Activated CD8-positive, alpha-beta memory T cell treated with anti-CD3 and anti-CD28 coated beads for 48 hours (primary cell): ENCODE measurements at regions not wholly inside any gene's neighbourhood (a gene's known extent, or its start where the extent isn't known, plus 50 kb on each side); places are given as distances from the start of the nearest gene placed in this dataset.
"Not testable (repeated sequence)": the region's sequence is repeated elsewhere in the genome, so short reads cannot be mapped to it uniquely, and the experiment has no call there.

ENCODE experiments used
- DNase-seq, 3 experiments: peaks; one replicate each; pipeline ENCODE4 v3.0.0-alpha.2; 2020; ENCODE audit warnings: low read depth in 2 of 3, low spot score in 2 of 3

DNA sequence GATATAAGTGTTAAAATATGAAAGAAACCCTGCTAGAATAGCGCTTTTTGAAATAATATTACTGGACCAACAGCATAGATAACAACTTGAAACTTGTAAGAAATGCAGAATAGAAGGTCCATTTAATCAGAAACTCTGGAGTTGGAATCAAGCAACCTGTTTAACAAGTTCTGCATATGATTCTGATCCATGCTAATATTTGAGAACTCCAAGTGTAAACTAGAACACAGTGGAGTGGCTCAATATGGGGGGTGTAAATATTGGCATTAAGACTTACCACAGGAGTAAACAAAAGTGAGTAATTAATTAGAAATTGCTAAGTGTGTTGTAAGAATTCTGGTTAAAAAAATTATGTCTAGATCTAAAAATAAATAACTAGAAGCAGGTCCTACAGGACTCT is 151.2 kb downstream of the SLITRK1 start:
- DNase-seq: no peak

DNA sequence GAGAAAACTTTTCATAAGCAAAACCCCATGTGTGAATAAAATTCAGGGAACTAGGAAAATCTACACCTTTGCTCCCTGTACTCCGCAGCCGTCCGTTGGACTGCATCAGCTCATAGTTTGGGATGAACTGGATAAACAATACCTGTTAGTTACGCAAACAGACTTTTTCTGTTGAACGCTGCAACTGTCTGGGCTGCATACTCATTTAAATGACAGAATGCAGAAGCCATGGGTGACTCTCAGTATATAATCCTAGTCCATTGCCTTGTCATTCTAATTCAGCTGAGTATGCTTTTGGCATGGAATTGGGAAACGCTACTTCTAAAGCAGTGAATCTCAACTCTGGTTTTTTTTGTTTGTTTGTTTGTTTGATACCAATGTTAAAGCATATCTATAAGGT is 151.6 kb downstream of the SLITRK1 start:
- DNase-seq: no peak

- no peak for DNase-seq
Observed at GRCh38 chr13:83722443-83722842, 159.8 kb downstream of the SLITRK1 start.

GRCh38 chr13:83716121-83716520 is 166.2 kb downstream of the SLITRK1 start:
- DNase-seq: no peak

GRCh38 chr13:83714236-83714635 is 168.0 kb downstream of the SLITRK1 start:
- no peak for DNase-seq

DNA sequence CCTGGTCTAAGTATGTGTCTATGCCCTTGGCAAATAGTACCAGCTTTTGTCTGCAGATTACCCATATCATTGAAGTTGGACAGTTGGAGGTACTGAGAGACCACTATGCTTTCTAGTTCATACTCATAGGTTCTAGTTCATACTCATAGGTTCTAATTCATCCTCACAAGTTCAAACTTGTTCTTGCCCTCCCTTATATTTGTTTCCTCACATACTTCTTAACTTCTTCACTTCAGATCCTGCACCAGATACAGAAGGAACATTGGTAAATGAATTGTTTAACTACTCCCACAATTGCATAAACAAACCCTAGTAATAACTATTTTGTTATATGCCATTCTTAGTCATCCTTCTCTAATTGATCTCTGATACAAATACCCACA is 172.2 kb downstream of the SLITRK1 start:
- DNase-seq: no peak

DNA sequence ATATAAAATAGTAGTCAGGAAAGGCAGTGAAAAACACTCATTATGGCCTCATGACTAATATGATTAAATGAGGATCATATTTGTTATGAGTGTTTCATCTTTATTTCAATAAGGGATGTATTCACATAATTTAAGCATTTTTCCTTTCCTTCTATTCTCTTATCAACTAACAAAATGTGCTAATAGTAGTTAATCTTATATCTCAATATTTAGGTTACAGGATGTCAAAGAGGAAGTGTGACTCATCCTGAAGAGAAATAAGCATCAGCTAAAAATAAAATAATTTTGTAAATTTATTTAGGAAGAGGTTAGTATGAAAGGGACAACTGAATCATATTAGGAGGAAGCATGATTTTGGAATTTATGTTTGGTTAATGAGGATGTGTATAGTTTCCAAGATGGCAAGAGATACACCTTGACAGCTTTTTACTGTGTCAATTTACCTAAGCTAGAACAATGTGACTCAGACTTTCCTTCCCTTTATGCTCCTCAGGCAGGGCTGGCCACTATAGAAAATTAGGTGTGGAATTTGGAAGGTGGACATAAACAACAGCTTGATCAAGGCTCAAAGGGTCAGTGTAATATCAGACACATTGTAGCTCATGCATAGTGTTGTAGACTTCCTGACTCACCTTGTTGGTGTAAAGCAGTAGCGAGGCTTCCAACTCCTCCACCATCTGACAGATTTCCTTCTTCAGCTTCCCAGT is 172.7 kb downstream of the SLITRK1 start:
- DNase-seq: no peak

DNA sequence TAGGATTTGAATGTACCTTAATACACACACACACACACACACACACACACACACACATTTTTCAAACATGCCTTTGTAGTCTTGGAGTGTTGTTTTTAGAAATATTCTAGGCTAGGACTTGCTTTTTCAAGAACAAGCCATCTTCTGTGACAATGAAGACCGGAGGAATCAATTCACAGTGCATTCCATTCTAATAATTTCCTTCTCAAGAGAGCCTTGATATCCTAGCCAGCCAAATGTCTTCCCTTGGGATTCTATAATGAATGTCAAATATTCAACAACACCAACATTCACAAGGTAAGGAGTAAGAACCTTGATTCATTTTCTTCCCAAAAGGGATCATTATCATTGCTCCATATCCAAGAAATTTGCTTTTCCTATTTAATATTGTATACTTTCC is 180.3 kb downstream of the SLITRK1 start:
- no peak for DNase-seq

DNA sequence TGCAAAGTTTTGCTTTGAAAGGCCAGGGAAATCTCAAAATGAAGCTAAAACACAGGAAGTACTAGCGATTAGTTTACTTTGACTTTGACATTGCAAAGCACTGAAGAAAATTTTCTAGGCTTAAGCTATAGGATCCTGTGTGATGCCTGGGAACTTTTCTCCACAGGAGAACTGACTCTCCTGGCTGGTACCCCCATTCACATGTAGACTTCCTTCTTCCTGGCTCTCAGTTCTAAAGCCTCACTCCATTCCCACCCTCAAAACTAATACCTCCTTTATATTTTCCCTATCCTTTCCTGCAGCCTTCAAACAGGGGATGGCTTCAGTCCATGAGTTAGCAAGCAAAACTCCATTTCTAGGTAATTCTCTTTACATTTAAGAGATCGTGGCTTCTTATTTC is 189.5 kb downstream of the SLITRK1 start:
- DNase-seq: no peak

DNA sequence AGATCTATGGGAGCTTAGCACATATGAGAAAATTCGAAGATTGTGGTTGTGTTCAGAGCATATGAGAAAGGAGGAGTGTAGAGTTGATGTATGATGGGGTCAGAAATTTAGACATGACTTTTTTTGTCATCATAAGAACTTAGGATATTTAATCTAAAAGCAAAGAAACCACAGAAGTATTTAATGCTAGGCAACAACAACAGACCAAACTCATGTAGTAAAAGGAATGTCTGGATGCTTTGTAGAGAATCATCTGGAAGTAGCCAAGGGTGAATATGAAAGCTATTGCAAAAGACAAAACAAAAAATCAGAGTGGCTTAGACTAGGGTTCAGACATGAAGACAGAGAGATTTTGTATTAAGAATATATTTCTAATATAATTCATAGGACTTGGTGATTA is 190.3 kb downstream of the SLITRK1 start:
- no peak for DNase-seq

GRCh38 chr13:83681547-83681946 is 200.7 kb downstream of the SLITRK1 start:
- no peak for DNase-seq

GRCh38 chr13:83677985-83678384 is 204.3 kb downstream of the SLITRK1 start:
- DNase-seq: no peak

DNA sequence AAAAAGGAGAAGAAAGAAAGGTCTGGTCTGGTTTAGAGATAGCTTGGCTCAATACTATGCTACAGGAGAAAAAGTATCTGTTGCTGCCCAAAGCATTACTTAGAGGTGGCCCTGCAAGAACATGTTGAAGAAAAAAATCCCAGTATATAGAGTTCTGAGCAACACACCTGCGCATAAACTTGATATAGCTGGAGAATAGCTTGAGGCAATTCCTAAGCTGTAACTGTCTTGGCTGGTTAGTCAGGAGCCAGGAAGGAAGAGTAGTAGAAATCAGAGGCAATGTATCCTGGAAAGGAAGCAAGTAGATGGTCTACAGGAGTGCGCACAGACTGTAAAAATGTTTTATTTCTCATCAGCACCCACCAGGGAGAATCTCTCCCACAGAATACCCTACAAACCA is 209.7 kb downstream of the SLITRK1 start:
- DNase-seq: no peak

- no peak for DNase-seq
Observed at GRCh38 chr13:83667606-83668005, 214.7 kb downstream of the SLITRK1 start.

DNA sequence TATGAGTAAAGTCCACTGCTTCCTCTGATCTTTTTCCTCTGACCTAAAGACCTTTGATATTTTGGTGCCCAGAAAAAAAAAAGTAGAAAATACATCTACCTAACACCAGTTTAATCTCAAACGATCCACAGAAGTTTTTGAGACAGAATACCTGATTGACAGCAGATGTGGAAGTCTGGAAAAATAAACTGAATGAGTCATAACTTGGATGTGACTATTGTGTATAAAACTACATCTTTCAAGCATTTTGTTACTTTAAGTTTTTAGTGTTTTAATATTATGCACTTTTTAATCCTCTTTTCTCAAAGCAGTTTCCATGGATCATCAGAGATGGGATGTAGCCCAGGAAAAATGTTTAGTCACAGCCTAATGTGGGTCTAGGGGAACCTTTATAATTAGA is 216.1 kb downstream of the SLITRK1 start:
- no peak for DNase-seq

- DNase-seq: no peak
Observed at GRCh38 chr13:83657281-83657680, 225.0 kb downstream of the SLITRK1 start.

GRCh38 chr13:83642617-83643016 is 239.7 kb downstream of the SLITRK1 start:
- not testable (repeated sequence) for DNase-seq

GRCh38 chr13:83634601-83635000 is 247.7 kb downstream of the SLITRK1 start:
- DNase-seq: no peak

DNA sequence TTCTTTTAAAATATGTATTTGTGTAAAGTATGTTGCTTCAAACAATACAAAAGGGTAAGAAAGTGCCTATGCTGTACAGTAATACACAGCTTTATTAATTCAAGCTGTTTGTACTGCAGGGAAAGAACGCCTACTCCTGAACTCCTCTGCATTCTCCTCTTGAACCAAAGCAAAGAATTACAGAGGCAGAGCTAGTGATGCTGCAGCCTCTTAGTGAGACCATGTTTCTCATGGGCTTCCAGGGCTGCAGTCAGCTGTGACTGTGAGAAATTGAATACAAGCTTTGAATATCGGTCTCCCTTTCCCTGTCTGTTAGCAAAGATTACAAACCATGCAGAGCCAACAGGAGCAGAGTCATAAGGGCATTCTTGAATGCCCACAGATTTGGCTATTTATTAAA is 248.5 kb downstream of the SLITRK1 start:
- DNase-seq: no peak

GRCh38 chr13:83622422-83622784 is 259.9 kb downstream of the SLITRK1 start:
- DNase-seq: no peak

DNA sequence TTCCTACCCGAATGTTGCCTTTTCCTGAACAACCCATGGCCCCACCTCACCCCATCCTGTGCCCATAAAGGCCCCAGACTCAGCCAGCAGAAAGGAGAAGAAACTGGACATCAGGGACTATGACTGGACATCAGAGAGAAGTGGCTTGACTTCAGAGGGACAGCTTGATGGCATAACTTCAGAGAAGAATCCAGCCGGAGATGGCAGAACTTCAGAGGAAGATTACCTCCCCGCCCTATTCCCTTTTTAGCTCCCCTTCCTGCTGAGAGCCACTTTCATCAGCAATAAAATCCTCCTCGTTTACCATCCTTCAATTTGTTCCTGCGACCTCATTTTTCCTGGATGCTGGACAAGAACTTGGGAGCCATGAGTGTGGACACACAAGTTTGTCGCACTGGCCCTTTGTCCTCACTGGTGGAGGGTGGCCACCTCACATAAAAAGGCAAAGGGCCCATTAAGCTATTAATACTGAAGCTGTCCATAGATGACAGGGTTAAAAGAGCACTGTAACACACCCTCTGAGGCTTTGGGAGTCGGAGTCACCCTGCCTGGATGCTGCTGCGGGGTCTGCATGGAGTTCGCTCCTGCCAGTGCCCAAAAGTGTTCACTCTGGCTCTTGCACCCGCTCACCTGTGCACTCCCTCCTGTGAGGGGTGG is 260.4 kb downstream of the SLITRK1 start:
- DNase-seq: no peak

DNA sequence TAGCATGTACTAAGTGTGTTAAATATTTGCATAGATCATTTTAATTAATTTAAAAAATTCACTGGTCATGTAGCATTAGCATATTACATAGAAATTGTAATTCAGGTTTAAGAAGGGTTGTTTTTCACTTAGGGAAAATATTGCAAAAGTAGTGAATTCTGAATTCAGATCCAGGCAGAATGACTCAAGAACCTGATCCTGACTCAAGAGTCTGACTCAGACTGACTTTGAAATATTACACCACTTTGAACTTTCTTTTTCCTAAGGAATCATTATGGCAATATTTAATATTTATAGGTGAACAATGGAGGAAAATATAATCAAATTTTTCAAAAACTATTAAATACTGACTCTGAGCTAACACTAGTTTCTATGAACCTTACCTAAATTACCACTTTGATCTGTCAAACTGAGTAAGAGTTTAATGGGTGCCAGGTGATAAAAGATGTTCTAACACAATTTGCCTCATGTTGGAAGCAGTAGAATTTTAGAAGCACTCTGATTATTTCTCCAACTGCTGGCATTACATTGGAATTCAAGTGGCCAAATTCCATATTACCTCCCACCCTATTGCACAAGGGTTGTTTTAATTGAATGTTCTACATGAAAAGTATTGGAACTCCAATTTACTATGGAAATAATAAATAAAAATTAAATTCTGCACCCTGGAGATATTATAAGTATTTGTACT is 261.6 kb downstream of the SLITRK1 start:
- DNase-seq: no peak

- no peak for DNase-seq
Observed at GRCh38 chr13:83618966-83619365, 263.3 kb downstream of the SLITRK1 start.
